Activated T-cell treated with anti-CD3 and anti-CD28 coated beads for 4 hours (primary cell): ENCODE measurements at regions not wholly inside any gene's neighbourhood (a gene's known extent, or its start where the extent isn't known, plus 50 kb on each side); places are given as distances from the start of the nearest gene placed in this dataset.

Experiments used
- DNase-seq: peaks from one replicate; pipeline ENCODE4 v3.0.0-alpha.2; 2020

DNA sequence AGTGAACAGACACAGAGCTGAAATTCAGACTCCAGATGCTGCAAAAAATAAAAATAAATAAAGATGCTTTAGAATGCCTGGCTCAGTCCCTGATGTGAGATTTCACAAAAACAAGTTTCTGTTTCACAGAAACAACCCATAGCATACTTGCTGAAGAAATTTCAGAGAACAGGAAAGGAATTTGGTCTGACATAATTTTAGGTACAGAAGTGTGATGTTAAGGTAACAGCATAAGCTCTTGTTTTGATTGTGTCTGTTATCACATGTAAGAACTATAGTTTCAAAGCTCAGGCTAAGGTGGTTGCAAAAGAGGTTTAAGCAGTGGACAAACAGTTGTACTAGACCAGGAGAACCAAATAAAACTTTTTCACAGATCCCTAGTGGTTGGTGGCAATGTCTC lies 152.1 kb downstream of the PTGER3 start:
- DNase-seq: no peak

- DNase-seq: no peak
Measured at GRCh38 chr1:70896224-70896623, 151.4 kb downstream of the PTGER3 start.

GRCh38 chr1:70897273-70897672 lies 150.3 kb downstream of the PTGER3 start:
- no peak for DNase-seq

DNA sequence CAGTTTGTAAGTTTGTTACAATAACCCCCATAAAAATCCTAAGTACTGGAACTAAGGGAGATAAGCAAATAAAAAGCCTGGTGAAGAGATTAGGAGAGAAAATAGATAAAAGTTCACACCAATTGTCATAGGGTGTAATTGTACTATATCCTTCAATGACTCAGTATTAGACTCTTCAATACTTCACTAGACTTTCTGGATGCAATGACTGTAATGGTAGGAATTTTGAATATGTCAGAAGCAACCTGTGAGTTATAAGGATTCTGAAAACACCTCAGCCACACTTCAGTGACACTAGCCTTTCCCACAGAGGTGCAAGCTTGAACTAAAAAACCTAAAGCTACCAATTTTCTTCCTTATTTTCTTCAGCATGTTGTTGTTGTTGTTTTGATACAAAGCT lies 147.9 kb downstream of the PTGER3 start:
- DNase-seq: no peak

GRCh38 chr1:70902211-70902610 lies 145.4 kb downstream of the PTGER3 start:
- no peak for DNase-seq

DNA sequence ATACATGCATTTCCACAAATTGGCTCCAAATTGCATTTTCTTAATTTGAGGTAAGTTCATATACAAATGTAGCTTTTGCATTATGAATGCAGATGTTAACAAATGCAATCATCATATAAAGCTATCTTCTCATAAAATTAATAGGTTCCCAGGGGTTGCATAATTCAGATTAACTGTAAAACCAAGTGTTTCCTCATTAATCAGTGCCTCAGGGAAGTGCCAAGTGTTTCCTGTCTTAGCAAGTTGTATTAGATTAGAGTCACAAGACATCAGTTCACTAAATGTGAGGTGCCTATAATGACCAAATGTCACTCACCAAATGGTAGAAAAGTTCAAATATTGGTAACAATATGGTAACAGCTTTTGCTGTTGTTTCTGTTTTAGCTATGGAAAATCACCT lies 140.8 kb downstream of the PTGER3 start:
- DNase-seq: no peak

- DNase-seq: no peak
Measured at GRCh38 chr1:70907563-70908310, 139.9 kb downstream of the PTGER3 start.

DNA sequence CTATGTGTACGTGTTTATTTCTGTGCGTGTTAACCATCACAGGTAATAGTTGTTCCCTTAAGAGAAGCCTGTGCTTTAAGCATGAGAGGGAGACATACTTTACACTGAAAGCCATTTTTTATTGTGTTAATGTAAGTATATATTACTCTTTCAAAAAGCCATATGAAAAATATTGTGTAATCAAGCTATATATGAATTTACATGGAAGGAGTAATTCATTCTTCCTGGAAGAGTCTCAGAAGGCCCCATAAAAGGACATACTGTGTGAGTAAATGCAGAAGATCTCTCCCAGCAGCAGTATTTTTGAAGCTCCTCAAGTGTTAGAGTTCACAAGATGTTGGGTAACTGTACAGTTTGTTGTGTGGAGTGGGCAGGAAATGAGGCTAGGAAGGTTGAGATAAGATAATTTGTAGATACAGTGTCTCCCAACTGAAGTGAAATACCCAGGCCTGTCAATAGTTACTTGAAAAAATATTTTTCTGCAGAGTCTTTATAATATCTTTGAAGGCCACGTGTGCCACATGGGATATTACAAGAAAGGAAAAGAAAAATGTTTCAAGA lies 138.3 kb downstream of the PTGER3 start:
- DNase-seq: no peak

GRCh38 chr1:70910013-70910412 lies 137.6 kb downstream of the PTGER3 start:
- no peak for DNase-seq

- DNase-seq: no peak
Measured at GRCh38 chr1:70911861-70912260, 135.8 kb downstream of the PTGER3 start.

- DNase-seq: no peak
Measured at GRCh38 chr1:70914224-70914623, 133.4 kb downstream of the PTGER3 start.

GRCh38 chr1:70915258-70916033 lies 132.2 kb downstream of the PTGER3 start:
- no peak for DNase-seq

- no peak for DNase-seq
Measured at GRCh38 chr1:70916034-70916427, 131.6 kb downstream of the PTGER3 start.

DNA sequence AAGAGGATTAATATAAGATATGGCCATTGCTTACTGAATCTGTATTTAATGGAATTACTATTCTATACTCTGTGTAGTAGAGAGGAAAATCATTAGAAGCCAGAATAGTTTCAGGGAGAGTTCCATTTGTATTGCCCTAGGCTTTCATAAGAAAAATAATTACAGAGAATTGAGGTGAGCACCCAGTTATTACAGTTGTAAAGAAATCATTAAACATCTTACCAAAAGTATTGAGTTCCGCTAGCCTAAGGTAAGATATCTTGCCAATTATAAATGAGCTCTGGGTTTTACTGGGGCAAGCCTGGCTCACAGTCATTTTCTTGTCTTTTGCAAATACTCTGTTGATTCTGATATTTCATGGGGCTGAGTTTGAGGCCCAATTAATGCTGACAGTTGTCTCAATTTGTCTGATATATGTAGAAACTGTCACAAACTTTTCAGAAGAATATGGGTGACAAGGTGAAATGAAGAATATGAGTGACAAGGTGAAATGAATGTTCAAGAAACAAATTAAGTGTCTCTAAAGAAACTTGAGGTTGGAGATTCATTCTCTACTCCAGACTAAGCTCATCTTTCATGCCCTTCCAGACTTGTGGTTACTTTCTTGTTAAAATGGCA lies 127.8 kb downstream of the PTGER3 start:
- DNase-seq: no peak
